ENCODE measurements at regions not wholly inside any gene's neighbourhood (a gene's known extent, or its start where the extent isn't known, plus 50 kb on each side); places are given as distances from the start of the nearest gene placed in this dataset.

GRCh38 chr21:15289896-15290841 lies 225.4 kb upstream of the NRIP1 start:
- TF ChIP-seq TSHZ2 (CRISPR knock-in tag; IDR thresholded peaks at IDR 0.05) (no peak), CSDC2 (CRISPR knock-in tag; IDR thresholded peaks at IDR 0.05) (no peak)
- ATAC-seq, result peak; percentile 97

GRCh38 chr21:15291621-15292266 lies 226.9 kb upstream of the NRIP1 start:
- no peak for ATAC-seq
- TF ChIP-seq ARNTL (CRISPR knock-in tag; IDR thresholded peaks at IDR 0.05; ENCODE audit: borderline replicate concordance, low read depth), result no peak
- no peak for TF ChIP-seq TOX (CRISPR knock-in tag; IDR thresholded peaks at IDR 0.05; ENCODE audit: borderline replicate concordance)
- no peak for TF ChIP-seq ZNF565 (CRISPR knock-in tag; conservative IDR thresholded peaks at IDR 0.05; ENCODE audit: low read depth)
- TF ChIP-seq POU6F1 (CRISPR knock-in tag; IDR thresholded peaks at IDR 0.05; ENCODE audit: borderline replicate concordance, low read depth), result no peak
- TF ChIP-seq BACH2 (CRISPR knock-in tag; IDR thresholded peaks at IDR 0.05; ENCODE audit: borderline replicate concordance), result no peak
- no peak for TF ChIP-seq PATZ1 (CRISPR knock-in tag; IDR thresholded peaks at IDR 0.05; ENCODE audit: borderline replicate concordance)
- no peak for TF ChIP-seq TCF4 (CRISPR knock-in tag; IDR thresholded peaks at IDR 0.05; ENCODE audit: borderline replicate concordance)
- TF ChIP-seq ZFP3 (CRISPR knock-in tag; IDR thresholded peaks at IDR 0.05), result no peak
- TF ChIP-seq ISL1 (CRISPR knock-in tag; IDR thresholded peaks at IDR 0.05), result no peak
- no peak for TF ChIP-seq ZC3H10 (CRISPR knock-in tag; IDR thresholded peaks at IDR 0.05)
- no peak for TF ChIP-seq OSR1 (CRISPR knock-in tag; IDR thresholded peaks at IDR 0.05)
- TF ChIP-seq ZFP30 (CRISPR knock-in tag; IDR thresholded peaks at IDR 0.05), result no peak
- no peak for TF ChIP-seq CSDC2 (CRISPR knock-in tag; IDR thresholded peaks at IDR 0.05)
- TF ChIP-seq GLIS3 (CRISPR knock-in tag; IDR thresholded peaks at IDR 0.05), result no peak
- TF ChIP-seq CREB5 (CRISPR knock-in tag; IDR thresholded peaks at IDR 0.05; ENCODE audit: low read depth), result no peak
- no peak for TF ChIP-seq RARB (CRISPR knock-in tag; IDR thresholded peaks at IDR 0.05)
- TF ChIP-seq SNAI2 (CRISPR knock-in tag; IDR thresholded peaks at IDR 0.05), result no peak

GRCh38 chr21:15293240-15293639 lies 228.4 kb upstream of the NRIP1 start:
- TF ChIP-seq RARB (CRISPR knock-in tag; IDR thresholded peaks at IDR 0.05) (no peak), ISL1 (CRISPR knock-in tag; IDR thresholded peaks at IDR 0.05) (peak; percentile 24; the same call in 1 of the 2 replicates), ZNF70 (CRISPR knock-in tag; IDR thresholded peaks at IDR 0.05) (no peak)
- ATAC-seq, result no peak; the same call in 1 of the 3 replicates

GRCh38 chr21:15295875-15296274 lies 231.1 kb upstream of the NRIP1 start:
- no peak for ATAC-seq
- TF ChIP-seq CSRNP3 (CRISPR knock-in tag; IDR thresholded peaks at IDR 0.05) (no peak), ZFP30 (CRISPR knock-in tag; IDR thresholded peaks at IDR 0.05) (no peak), ZNF565 (CRISPR knock-in tag; conservative IDR thresholded peaks at IDR 0.05; ENCODE audit: low read depth) (no peak), CREB5 (CRISPR knock-in tag; IDR thresholded peaks at IDR 0.05; ENCODE audit: low read depth) (no peak), TSHZ2 (CRISPR knock-in tag; IDR thresholded peaks at IDR 0.05) (no peak), TCF4 (CRISPR knock-in tag; IDR thresholded peaks at IDR 0.05; ENCODE audit: borderline replicate concordance) (no peak), ZC3H10 (CRISPR knock-in tag; IDR thresholded peaks at IDR 0.05) (no peak)

Data from SK-N-SH treated with all-trans-retinoic acid at 6 μM for 48 hours (cell line).